Prostate gland (tissue), 2 donors: ENCODE measurements at regions not wholly inside any gene's neighbourhood (a gene's known extent, or its start where the extent isn't known, plus 50 kb on each side); places are given as distances from the start of the nearest gene placed in this dataset.

ENCODE experiments used
- DNase-seq: peaks from one replicate; pipeline ENCODE4 v3.0.0-alpha.2; 2019; ENCODE audit warnings: low spot score
- H3K27ac ChIP-seq, 2 donors: fragments of 200-600 bp; sonication (generic); 2 replicates each; pipeline ENCODE4 v1.5.1; 2017 to 2019
- H3K27me3 ChIP-seq: fragments of 200-600 bp; sonication (generic); replicated peaks from 2 replicates; pipeline ENCODE4 v1.5.1; 2019; ENCODE audit not compliant: insufficient read depth
- H3K36me3 ChIP-seq, 2 donors: fragments of 200-600 bp; sonication (generic); 1 replicate in 1 of 2; 2 replicates in 1 of 2; pipeline versions ENCODE4 v1.5.1 to v1.8.1; 2017 to 2019
- H3K4me1 ChIP-seq: fragments of 200-600 bp; sonication (generic); replicated peaks from 2 replicates; pipeline ENCODE4 v1.5.1; 2019
- H3K4me3 ChIP-seq, 2 donors: fragments of 200-600 bp; sonication (generic); 2 replicates each; pipeline ENCODE4 v1.5.1; 2017 to 2019
- H3K9me3 ChIP-seq: fragments of 200-600 bp; sonication (generic); 2 replicates; pipeline ENCODE4 v1.5.1; 2017
- CTCF ChIP-seq, 4 experiments: fragments of 200-600 bp in 2 of 4; fragments of 450-650 bp in 2 of 4; sonication (generic) in 2 of 4; IDR thresholded peaks; 1 replicate in 3 of 4; 2 replicates in 1 of 4; pipeline ENCODE4 v1.5.1; 2016 to 2019; ENCODE audit warnings: antibody characterized with exemption in 4 of 4, mild to moderate bottlenecking in 2 of 4, moderate library complexity in 2 of 4
- POLR2A ChIP-seq: fragments of 450-650 bp; IDR thresholded peaks from one replicate; pipeline ENCODE4 v1.6.1; 2016; ENCODE audit warnings: antibody characterized with exemption, mild to moderate bottlenecking
- POLR2AphosphoS5 ChIP-seq: sonication (generic); formaldehyde crosslinking; IDR thresholded peaks from one replicate; pipeline ENCODE4 v1.6.1; 2017; ENCODE audit warnings: antibody characterized with exemption
- WGBS: methylation state at CpG from one replicate; pipeline ENCODE4 v1.1.5; 2018; 5-methylcytosine and 5-hydroxymethylcytosine counted together
- intact Hi-C: fragments of 100-400 bp; cut with DNase I; formaldehyde crosslinking; loops from one replicate; pipeline ENCODE4 v1.14.2; 2022

DNA sequence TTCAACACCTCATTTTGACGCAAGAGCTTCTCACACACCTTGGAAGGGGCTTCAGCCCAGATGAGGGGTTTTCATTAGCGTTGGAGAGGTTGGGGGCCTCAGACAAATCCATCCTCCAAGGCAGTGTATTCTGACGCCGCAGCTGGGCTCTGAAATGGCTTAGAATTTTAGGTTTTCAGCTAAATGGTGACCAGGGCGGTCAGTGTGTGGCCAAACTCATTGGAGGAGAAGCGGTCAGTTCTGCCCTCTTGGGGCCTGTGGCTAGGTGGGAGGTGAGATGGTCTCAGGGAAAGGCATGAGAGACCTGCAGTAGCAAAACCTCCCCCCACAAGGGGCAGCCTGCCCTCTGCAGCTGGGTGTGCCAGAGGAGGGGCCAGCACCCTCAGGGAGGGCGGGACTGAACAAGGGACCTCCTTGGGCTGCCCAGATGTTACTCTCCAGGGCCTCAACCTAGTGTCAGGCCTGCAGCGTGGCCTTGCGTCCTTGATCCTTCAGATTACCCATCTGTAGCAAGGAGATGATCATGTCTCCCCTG is 155.8 kb downstream of the URI1 start:
- TF ChIP-seq CTCF (IDR thresholded peaks at IDR 0.05) (no peak), POLR2A (no peak), POLR2AphosphoS5 (no peak)
- intact Hi-C loops: no loop called here
- no peaks in the 10 kb centered on the region for H3K9me3 ChIP-seq
- no peaks in the 10 kb centered on the region for H3K27me3 ChIP-seq
- 95% methylated on average over 9 of the region's 9 CpGs for WGBS
- no peak for DNase-seq
- no peaks in the 10 kb centered on the region for H3K36me3 ChIP-seq
- no peaks in the 10 kb centered on the region for H3K4me1 ChIP-seq
- no peak overlapping the region for H3K4me3 ChIP-seq
- no peak overlapping the region for H3K27ac ChIP-seq

- no peak overlapping the region for H3K4me3 ChIP-seq
- H3K9me3 ChIP-seq: no peaks in the 10 kb centered on the region
- H3K27me3 ChIP-seq: no peaks in the 10 kb centered on the region
- H3K27ac ChIP-seq: no peak overlapping the region
- DNase-seq: no peak
- 92% methylated on average over 6 of the region's 6 CpGs for WGBS
- no peaks in the 10 kb centered on the region for H3K36me3 ChIP-seq
- intact Hi-C loops: no loop called here
- TF ChIP-seq POLR2A: no peak
- TF ChIP-seq POLR2AphosphoS5: no peak
- no peak for TF ChIP-seq CTCF (IDR thresholded peaks at IDR 0.05)
- no peaks in the 10 kb centered on the region for H3K4me1 ChIP-seq
Measured at GRCh38 chr19:30102239-30102638, 160.2 kb downstream of the URI1 start.

GRCh38 chr19:30102666-30103065 is 160.6 kb downstream of the URI1 start:
- intact Hi-C loops: no loop called here
- Histone ChIP-seq H3K27ac (no peak overlapping the region), H3K9me3 (no peaks in the 10 kb centered on the region), H3K4me3 (no peak overlapping the region), H3K36me3 (no peaks in the 10 kb centered on the region), H3K4me1 (no peaks in the 10 kb centered on the region), H3K27me3 (no peaks in the 10 kb centered on the region)
- DNase-seq: no peak
- no peak for TF ChIP-seq CTCF (IDR thresholded peaks at IDR 0.05)
- TF ChIP-seq POLR2AphosphoS5: no peak
- no peak for TF ChIP-seq POLR2A
- WGBS: 75% methylated on average over 7 of the region's 7 CpGs

- 87% methylated on average over 7 of the region's 7 CpGs for WGBS
- no peaks in the 10 kb centered on the region for H3K27me3 ChIP-seq
- H3K4me3 ChIP-seq: no peak overlapping the region
- no peaks in the 10 kb centered on the region for H3K36me3 ChIP-seq
- H3K27ac ChIP-seq: no peak overlapping the region
- no peaks in the 10 kb centered on the region for H3K4me1 ChIP-seq
- intact Hi-C loops: no loop called here
- no peaks in the 10 kb centered on the region for H3K9me3 ChIP-seq
- TF ChIP-seq POLR2A (no peak), POLR2AphosphoS5 (no peak), CTCF (IDR thresholded peaks at IDR 0.05) (no peak)
- no peak for DNase-seq
Measured at GRCh38 chr19:30103981-30104380, 161.9 kb downstream of the URI1 start.

GRCh38 chr19:30105316-30105715 is 163.3 kb downstream of the URI1 start:
- no peak for TF ChIP-seq POLR2A
- no peak for DNase-seq
- WGBS: 97% methylated on average over 8 of the region's 8 CpGs
- Histone ChIP-seq H3K27ac (no peak overlapping the region), H3K36me3 (no peaks in the 10 kb centered on the region), H3K9me3 (no peaks in the 10 kb centered on the region), H3K27me3 (no peaks in the 10 kb centered on the region), H3K4me3 (no peak overlapping the region), H3K4me1 (no peaks in the 10 kb centered on the region)
- intact Hi-C loops: no loop called here
